Psoas muscle (tissue), 7 donors: ENCODE measurements at regions not wholly inside any gene's neighbourhood (a gene's known extent, or its start where the extent isn't known, plus 50 kb on each side); places are given as distances from the start of the nearest gene placed in this dataset.

Experiments used
- ATAC-seq, 4 donors: fragments of 200-7000 bp; cut with Tn5 transposase; one replicate each; pipeline ENCODE4 v1.9.1; 2020; ENCODE audit warnings: moderate library complexity in 3 of 4, mild to moderate bottlenecking in 2 of 4
- DNase-seq, 2 donors: peaks; one replicate each; pipeline ENCODE4 v3.0.0-alpha.2; 2020
- H3K27ac ChIP-seq: fragments of 200-600 bp; one replicate; pipeline ENCODE4 v1.8.0; 2022
- H3K27me3 ChIP-seq, 3 donors: fragments of 200-600 bp in 1 of 3; one replicate each; pipeline versions ENCODE4 v1.6.1 to v1.8.0; 2013 to 2022; ENCODE audit warnings: low read length in 2 of 3, mild to moderate bottlenecking in 2 of 3, moderate library complexity in 1 of 3; ENCODE audit not compliant: insufficient read depth in 3 of 3
- H3K36me3 ChIP-seq, 2 donors: fragments of 200-600 bp in 1 of 2; one replicate each; pipeline versions ENCODE4 v1.6.1 to v1.8.0; 2013 to 2022; ENCODE audit warnings: low read depth in 1 of 2, mild to moderate bottlenecking in 1 of 2, moderate library complexity in 1 of 2; ENCODE audit not compliant: insufficient read depth in 1 of 2
- H3K4me1 ChIP-seq: fragments of 200-600 bp; one replicate; pipeline ENCODE4 v1.8.0; 2022
- H3K4me3 ChIP-seq: fragments of 200-600 bp; one replicate; pipeline ENCODE4 v1.8.0; 2022; ENCODE audit warnings: mild to moderate bottlenecking
- H3K9me3 ChIP-seq: fragments of 200-600 bp; one replicate; pipeline ENCODE4 v1.8.0; 2022
- WGBS, 3 donors: extraction: QIAGEN DNeasy Blood & Tissue Kit; methylation state at CpG; one replicate each; pipeline versions ENCODE4 v1.1.6 to v1.1.7; 2013; 5-methylcytosine and 5-hydroxymethylcytosine counted together
- intact Hi-C, 2 donors: fragments of 100-400 bp; cut with DNase I; formaldehyde crosslinking; loops; one replicate each; pipeline versions ENCODE4 v1.11.0 to v1.14.2; 2022
- TF ChIP-seq, protein P1 (sequence below): fragments of 200-600 bp; IDR thresholded peaks from one replicate; pipeline ENCODE4 v1.8.0; 2022; ENCODE audit warnings: antibody characterized with exemption
- donor health status: healthy with polysubstance abuse.
- donor health status: DM: no; HTN: no; CAD: no; lungs with moderate emphysema.
- donor health status: Bipolar disorder and iron deficiency.
- donor health status: healthy.
- donor health status: DM: yes; HTN: yes; CAD: no.
- donor health status: DM: no; HTN: no; CAD: no.
- donor health status: DM: yes; HTN: yes; CAD: no.

- DNase-seq (no peak), ATAC-seq (no peak)
Measured at GRCh38 chrX:42432552-42432951, 345.4 kb downstream of the PPP1R2C start.

DNA sequence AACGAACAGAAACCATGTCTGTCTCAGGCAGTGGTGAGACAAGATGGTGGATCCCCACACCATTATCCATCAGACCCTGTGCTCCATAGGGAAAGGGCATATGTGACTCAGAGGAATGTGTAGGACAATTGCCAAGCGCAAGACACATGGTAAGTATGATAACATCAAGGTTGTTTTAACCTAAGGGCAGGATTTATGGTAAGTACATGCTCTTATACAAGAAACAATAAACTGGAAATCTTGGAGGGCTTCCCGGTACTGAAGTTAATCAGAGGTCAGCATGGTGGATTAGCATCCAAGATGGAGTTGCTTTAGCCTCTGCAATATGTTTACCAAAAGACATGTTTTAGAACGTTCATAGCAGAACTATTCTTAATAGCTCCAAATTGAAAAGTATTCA lies 355.0 kb downstream of the PPP1R2C start:
- H3K36me3 ChIP-seq, result no peaks in the 10 kb centered on the region
- 63 to 67% (median 64%) methylated on average over 4 of the region's 4 CpGs for WGBS, 3 donors
- TF ChIP-seq, protein P1, sequence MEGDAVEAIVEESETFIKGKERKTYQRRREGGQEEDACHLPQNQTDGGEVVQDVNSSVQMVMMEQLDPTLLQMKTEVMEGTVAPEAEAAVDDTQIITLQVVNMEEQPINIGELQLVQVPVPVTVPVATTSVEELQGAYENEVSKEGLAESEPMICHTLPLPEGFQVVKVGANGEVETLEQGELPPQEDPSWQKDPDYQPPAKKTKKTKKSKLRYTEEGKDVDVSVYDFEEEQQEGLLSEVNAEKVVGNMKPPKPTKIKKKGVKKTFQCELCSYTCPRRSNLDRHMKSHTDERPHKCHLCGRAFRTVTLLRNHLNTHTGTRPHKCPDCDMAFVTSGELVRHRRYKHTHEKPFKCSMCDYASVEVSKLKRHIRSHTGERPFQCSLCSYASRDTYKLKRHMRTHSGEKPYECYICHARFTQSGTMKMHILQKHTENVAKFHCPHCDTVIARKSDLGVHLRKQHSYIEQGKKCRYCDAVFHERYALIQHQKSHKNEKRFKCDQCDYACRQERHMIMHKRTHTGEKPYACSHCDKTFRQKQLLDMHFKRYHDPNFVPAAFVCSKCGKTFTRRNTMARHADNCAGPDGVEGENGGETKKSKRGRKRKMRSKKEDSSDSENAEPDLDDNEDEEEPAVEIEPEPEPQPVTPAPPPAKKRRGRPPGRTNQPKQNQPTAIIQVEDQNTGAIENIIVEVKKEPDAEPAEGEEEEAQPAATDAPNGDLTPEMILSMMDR, result no peak
- DNase-seq, result no peak
- intact Hi-C loops, result no loop called here
- H3K9me3 ChIP-seq, result no peaks in the 10 kb centered on the region
- H3K4me1 ChIP-seq, result no peaks in the 10 kb centered on the region
- peaks cover 0 to 12% (median 0%) of the 10 kb centered on the region in 3 donors for H3K27me3 ChIP-seq
- no peak for ATAC-seq
- no peak overlapping the region for H3K4me3 ChIP-seq
- H3K27ac ChIP-seq, result no peak overlapping the region

More at GRCh38 chrX:42432552-42432951, 345.4 kb downstream of the PPP1R2C start:
- H3K27ac ChIP-seq, result no peak overlapping the region
- H3K4me1 ChIP-seq, result no peaks in the 10 kb centered on the region
- WGBS, 3 donors, result 81 to 92% (median 91%) methylated on average over 2 of the region's 2 CpGs
- intact Hi-C loops, result no loop called here
- H3K9me3 ChIP-seq, result no peaks in the 10 kb centered on the region
- peaks cover 0 to 12% (median 0%) of the 10 kb centered on the region in 3 donors for H3K27me3 ChIP-seq
- TF ChIP-seq, protein P1, result no peak
- H3K36me3 ChIP-seq, result no peaks in the 10 kb centered on the region
- no peak overlapping the region for H3K4me3 ChIP-seq

DNA sequence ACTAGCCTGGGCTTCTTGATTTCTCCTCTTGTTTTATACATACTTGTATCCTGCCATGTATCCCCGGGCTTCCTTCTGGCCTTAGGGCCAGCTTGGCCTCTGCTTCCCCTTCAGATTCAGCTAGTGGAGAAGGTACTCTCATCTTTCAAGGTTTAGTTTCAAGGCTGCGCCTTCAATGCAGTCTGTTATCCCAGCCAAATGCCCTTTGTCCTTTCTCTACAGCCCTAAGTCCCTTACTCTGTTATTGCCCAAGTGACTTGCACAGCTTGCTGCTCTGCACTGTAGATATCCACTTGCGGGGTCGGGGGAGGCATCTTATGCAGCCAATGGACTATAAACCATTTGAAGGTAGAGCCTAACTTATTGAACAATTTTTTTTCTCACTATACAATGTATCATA lies 357.5 kb downstream of the PPP1R2C start:
- TF ChIP-seq, protein P1, result no peak
- no peaks in the 10 kb centered on the region for H3K4me1 ChIP-seq
- H3K27me3 ChIP-seq, result peaks cover 0 to 12% (median 0%) of the 10 kb centered on the region in 3 donors
- no peak overlapping the region for H3K4me3 ChIP-seq
- H3K36me3 ChIP-seq, result no peaks in the 10 kb centered on the region
- DNase-seq, result no peak
- no peaks in the 10 kb centered on the region for H3K9me3 ChIP-seq
- intact Hi-C loops, result no loop called here
- no peak overlapping the region for H3K27ac ChIP-seq
- ATAC-seq, result no peak
- WGBS, 3 donors, result 86 to 93% (median 93%) methylated on average over 4 of the region's 4 CpGs

DNA sequence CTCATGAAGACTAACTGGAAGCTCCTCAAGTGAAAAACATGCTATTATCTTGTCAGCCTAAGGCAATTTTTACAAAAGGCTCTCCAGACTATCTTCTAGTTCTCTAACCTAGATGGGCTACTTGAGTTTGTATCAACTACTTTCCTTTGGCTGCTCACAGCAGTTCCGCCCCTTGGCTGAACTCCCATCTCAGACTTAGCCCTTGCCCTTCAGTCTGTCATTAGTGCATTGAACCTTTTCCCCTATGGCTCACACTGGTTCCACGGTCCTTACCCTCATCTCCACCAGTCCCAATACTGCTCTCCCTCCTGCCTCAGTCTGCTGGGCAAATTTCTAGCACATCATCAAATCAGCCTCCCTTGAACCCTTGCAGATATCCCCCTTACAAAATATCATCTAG lies 362.3 kb downstream of the PPP1R2C start:
- 61 to 80% (median 76%) methylated on average over 2 of the region's 2 CpGs for WGBS, 3 donors

More for the DNA sequence above, 362.3 kb downstream of the PPP1R2C start:
- H3K36me3 ChIP-seq, result no peaks in the 10 kb centered on the region
- DNase-seq (no peak), ATAC-seq (no peak)
- peaks cover 6% of the 10 kb centered on the region for H3K9me3 ChIP-seq
- H3K27ac ChIP-seq, result no peak overlapping the region
- no peak overlapping the region for H3K4me3 ChIP-seq
- TF ChIP-seq, protein P1, result no peak
- peaks cover 0 to 12% (median 0%) of the 10 kb centered on the region in 3 donors for H3K27me3 ChIP-seq
- H3K4me1 ChIP-seq, result no peaks in the 10 kb centered on the region
- intact Hi-C loops, result no loop called here
